ENCODE measurements at regions not wholly inside any gene's neighbourhood (a gene's known extent, or its start where the extent isn't known, plus 50 kb on each side); places are given as distances from the start of the nearest gene placed in this dataset.
A peak's percentile ranks its signal among the peaks of the same experiment; 100 is the strongest.

DNA sequence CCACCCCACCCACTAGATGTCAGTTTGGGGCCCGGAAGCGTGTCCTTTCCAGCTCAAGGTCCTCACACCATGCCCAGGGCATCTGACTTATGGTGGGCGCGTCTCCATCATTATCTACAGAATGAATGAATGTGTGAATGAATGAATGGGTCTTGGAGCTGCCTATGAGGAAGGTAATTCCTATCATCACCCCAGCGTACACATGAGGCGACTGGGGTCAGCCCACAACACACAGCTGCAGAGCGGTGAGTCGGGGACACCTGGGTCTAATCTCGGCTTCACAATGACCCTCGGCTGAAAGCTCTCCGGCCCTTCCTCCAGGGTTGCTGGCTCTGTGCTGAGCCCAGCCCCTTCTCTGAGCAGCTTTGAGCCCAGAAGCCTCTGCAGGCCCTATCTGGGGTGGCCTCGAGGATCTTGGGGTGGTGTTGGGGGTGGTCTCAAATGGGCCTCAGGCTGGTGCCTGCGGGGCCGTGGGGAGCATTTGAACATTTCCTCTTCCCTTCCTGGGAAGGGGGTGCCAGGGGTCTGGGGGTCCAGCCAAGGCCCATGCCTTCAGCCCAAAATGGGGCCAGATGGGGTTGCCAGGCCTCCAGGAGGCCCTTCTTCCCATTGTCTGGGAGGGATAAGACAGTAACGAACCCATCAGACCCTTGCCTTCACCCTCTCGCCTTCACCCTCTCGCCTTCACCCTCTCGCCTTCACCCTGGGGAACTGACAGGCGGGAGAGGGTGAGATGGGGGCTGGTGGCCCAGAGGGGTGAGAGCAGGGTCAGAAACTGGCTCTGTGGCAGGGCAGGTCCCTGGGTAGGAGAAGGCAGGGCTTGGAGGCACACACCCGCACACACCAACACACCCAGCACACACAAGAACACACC, 82.4 kb downstream of the MYEOV start:
- ATAC-seq = peak; percentile 69
- intact Hi-C loops (cut with DNase I, micrococcal nuclease) = no loop called here
- peak; percentile 19 to 57 for DNase-seq

DNA sequence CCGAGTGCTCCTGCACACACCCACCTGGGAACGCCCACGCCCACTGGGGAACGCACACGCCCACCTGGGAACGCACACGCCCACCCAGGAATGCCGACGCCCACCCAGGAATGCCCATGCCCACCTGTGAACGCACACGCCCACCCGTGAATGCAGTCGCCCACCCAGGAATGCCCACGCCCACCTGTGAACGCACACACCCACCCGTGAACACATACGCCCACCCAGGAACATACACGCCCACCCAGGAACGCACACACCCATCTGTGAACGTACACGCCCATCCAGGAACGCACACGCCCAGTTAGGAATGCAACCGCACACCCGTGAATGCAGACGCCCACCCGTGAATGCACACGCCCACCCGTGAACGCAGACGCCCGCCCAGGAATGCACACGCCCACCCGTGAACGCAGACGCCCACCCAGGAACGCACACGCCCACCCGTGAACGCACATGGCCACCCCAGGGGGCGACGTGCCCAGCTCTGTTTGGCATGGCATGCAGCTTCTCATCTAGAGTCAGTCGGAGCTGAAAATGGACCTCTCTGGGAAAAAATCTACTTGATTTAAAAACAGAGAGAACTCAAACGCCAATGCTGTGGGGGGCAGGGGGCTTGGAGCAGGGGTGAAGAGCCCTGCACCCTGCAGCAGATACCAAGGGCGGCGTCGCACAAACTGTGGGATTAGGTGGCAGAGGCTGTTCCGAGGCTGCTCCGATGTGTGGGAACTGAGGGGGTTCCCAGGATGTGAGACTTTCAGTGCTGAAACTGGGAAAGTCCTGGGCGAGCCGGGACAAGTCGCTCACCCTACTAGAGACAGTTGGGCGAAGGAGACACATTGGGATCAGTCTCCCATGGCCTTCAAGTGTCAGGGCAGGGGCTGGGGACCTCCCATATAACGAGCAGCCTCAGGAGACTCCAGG, 83.3 kb downstream of the MYEOV start:
- intact Hi-C loops (cut with DNase I, micrococcal nuclease) = no loop called here
- DNase-seq (peak; percentile 29 to 66), ATAC-seq (peak; percentile 32)

DNA sequence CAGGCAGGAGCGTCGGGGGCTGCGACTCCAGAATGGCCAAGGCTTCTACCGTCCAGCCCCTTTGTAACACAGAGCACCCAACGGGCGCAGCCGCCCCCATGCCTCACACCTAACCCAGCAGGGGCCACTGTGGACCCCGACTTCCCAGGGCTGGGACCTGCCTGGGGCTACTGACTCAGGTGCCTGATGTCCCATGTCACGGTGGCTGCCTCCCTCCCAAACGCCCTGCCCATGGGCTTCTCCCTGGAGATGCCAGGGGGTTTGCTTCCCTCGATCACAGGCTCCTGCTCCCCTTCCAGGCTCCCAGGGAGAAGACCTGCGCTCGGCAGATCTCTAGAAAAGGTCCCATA, 84.0 kb downstream of the MYEOV start:
- ATAC-seq (no peak), DNase-seq (peak in 1 of 2 donors; percentile 21)
- intact Hi-C loops (cut with DNase I, micrococcal nuclease) = no loop called here

DNA sequence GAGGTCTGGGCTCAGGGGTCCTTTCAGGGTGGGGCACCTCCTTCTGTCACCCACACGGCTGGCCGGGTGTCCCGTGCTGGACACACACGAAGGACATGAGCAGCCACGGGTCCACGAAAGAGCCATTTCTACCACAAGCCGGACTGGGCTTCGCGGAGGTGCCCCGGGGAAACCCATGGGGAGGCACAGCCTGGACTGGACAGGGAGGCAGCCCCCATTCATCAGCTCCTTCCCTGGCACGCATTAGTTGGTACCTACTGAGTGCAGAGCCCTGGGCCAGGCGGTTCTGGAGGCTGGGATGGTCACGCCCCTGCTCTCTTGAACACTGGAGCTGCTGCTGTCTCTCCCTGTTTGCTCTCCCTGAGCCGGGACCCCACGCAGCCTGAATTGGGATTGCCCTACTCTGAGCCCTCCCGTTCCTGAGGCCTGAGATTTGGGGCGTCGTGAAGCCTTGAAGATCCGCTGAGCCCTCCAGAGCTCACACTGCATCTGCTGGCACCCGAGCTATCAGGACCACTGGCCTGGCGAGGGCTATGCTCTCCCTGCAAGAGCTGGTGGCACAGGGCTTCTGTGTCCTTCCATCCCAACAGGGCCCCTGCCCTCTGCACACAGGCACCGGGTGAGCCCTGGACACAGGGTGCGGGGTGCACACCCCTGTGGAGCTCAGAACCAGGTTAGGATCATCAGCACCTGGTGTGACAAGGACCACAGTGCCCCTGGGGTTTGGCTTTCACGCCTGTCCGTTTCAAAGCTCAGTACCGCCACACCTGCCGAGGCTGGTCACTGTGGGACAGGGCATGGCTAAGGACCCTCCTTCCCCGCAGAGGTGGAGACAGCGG, 84.6 kb downstream of the MYEOV start:
- no peak for ATAC-seq
- intact Hi-C loops (cut with DNase I, micrococcal nuclease) = no loop called here
- DNase-seq = peak in 1 of 2 donors; percentile 25

DNA sequence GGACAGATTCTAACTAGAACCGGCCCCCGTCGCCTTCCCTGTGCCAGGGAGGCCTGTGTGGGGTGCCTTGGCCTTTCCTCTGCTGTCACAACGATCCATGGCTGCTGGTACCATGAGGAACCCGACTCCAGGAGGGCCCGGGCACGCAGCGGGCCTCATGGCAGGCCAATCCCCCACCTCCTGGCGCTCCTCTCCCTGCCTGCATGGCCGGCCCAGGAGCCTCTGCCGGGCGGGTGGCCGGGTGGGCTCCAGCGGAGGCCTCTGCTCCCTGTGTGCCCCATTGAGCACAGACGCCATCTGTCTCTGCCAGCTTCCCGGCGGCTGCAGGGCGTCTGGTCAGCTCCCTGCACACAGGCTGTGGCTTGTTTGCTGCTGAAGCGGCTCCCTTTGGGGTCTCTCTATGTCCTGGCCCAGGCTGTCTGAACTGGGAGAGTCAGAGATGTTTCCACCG, 86.5 kb downstream of the MYEOV start:
- DNase-seq = peak in 1 of 2 donors; percentile 9
- intact Hi-C loops (cut with DNase I, micrococcal nuclease) = no loop called here
- no peak for ATAC-seq

DNA sequence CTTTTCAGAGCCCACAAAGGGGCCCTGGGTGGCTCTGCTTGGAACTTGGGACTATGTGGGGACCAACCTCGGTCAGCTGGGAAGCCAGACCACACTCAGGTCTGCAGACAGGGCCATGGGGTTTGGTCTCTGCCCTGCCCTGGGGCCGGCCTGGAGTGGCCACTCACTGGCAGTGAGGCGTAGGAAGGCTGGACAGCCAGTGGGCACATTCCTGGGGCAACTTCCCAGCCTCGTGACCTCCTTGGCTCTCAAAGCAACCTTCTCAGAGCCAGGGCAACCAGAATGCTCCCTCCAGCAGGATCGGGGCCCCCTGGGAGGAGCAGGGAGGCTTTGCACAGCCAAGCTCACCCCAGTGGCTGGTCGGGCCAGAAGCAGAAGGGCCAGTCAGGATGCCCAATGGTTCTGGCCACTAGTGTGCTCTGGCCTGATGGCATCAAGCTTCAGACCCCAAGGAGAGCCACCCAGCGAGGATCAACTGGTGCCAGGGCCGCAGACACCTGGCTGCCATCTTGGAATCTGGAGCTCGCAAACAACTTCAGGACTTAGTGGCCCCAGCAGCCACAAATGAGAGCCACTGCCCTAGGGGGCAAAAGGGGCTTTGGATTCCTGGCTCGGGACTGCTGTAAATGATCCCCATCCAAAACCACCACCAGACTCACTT, 87.1 kb downstream of the MYEOV start:
- intact Hi-C loops (cut with DNase I, micrococcal nuclease) = no loop called here
- peak in 1 of 2 donors; percentile 17 for DNase-seq
- no peak for ATAC-seq

DNA sequence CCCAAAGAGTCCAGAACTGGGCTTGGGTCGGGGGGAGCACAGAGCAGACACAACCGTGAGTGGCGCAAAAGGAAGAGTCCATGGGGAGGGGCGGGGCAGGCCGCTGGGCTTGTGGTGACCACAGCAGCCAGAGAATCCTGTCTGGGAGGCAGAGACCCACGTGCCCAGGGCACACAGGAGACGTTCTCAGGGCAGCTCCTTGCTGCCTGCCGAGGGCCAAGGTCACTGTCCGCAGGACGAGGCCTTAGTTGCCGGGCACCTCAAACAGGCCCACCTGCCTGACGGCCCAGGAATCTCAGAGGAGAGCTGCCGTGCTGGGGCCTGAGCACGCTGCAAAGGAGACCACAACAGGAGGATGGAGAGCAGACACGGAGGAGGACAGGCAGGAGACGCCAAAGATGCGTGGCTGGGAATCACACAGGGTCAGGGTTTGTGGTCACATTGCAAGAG, 87.8 kb downstream of the MYEOV start:
- intact Hi-C loops (cut with DNase I, micrococcal nuclease) = no loop called here
- no peak for ATAC-seq
- peak in 1 of 2 donors; percentile 19 for DNase-seq

DNA sequence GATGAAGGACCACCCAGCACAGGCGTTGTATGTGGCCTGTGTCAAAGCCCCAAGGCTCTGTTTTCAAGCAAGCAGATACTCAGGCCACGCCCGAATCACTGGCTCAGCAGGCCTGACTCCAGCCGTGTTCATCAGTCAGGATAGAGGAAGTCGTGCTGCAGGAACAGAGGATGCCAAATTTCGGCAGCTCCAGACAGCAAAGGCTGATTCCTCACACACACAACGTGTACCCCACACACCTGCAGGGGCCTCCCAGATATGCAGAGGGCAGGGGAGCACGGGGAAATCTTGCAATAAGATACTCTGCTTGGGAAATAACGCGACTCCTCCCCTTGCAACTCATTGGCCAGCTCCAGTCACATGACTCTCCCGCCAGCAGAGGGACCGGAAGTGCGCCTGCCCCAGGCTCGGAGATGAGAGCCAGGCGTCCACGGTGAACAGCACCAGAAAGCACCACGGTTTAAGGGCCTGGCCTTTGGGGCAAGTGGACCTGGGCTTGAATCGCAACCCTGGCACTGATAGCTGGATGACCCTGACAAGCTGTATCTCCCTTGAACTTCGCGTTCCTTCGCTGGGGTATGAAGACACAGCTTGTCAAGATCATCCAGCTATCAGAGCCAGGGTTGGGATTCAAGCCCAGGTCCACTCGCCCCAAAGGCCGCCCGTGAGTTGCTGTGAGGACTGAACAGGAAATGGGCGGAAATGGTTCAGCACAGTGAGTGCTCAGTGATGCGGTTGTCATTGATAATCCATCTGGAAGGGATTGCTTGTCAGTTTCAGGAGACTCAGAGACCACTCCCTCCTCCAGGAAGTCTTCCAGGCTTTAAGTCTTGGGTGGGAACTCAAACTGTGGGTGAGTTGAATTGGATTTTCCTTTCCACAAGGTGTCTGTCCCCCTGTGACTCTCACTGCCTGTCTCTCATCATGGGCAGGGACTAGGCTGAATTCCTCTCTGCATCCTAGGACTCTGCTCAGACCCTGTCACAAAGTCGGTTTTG, 88.5 kb downstream of the MYEOV start:
- ATAC-seq (peak; percentile 75), DNase-seq (peak; percentile 22 to 45)
- intact Hi-C loops (cut with DNase I, micrococcal nuclease) = no loop called here

DNA sequence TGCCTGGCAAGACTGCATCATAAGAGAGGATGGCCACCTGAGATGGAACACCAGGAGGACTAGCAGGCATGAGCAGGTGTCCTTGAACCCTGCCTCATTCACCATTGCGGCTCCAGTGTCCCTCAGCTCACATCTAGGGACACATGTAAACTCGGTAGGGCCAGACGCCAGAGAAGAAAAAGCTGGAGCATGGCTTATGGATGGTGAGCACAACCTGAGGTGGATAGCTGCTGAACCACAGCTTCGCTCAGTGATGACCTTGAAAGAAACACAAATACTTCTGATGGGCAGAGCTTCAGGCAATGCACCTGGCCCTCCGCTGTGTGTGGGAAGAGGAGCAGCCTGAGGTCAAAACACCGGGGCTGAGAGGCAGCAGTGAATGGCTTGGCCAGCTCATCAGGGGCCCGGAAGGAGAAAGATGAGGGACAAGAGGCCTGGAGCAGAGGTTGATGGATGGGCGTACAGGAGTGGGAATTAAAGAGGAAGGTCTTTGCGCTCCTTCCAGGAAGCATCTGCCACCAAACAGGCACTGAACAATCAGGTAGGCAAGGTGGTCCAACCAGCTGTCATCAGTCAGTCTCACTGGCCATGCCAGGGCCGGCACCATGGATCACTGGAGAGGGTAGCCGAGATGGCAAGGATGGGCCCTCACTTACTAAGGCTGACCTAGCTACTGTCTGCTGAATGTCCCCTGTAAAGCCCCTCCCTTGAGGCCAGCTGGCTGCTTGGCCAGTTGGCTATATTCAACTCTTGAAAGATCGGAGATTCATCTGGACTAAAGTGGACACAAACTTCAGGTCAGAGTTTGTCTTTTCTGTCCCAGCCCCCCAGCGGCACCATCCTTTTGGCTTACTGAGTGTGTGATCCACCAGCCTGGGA, 89.7 kb downstream of the MYEOV start:
- intact Hi-C loops (cut with DNase I, micrococcal nuclease) = no loop called here
- peak in 1 of 2 donors; percentile 15 for DNase-seq

DNA sequence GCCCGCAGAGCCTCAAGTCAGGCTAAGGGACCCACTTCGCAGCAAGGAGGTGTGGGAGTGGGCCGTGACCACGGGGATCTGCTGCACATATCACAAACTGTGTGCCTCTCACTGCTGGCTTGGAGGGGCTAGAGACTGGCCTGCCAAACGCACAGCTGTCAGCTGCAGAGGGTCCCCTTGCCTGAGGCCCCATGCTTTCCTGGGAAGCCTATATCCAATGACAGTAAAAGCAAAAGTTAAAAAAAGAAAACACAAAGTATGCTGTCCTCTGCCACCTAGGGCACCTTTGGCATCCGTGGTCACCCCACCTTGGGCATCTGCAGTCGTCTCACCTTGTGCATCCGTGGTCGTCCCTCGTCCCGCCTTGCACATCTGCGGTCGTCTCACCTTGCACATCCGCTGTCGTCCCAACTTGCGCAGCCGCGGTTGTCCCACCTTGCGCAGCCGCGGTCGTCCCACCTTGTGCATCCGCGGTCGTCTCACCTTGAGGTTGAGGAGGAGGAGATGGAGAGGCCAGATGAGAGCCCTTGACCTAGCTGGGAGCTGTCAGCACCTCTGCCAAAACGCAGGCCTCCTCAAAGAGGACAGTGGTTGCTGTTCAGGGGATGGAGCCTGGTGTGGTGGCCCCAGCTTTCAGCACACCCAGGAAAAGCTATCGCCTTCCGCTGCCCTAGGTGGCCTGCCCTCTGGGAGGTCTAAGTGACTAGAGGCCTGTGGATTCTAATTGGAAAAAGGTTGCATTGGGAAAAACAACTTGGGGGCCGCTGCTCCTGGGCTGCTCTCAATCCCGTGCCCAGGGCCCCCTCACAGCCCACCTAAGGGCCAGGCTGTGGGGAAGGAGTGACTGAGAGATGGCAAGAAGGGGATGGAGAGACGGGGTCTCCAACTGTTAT, 90.5 kb downstream of the MYEOV start:
- peak in 1 of 2 donors; percentile 17 for DNase-seq
- ATAC-seq = no peak
- intact Hi-C loops (cut with DNase I, micrococcal nuclease) = no loop called here

More for the DNA sequence above, 89.7 kb downstream of the MYEOV start:
- ATAC-seq = no peak

DNA sequence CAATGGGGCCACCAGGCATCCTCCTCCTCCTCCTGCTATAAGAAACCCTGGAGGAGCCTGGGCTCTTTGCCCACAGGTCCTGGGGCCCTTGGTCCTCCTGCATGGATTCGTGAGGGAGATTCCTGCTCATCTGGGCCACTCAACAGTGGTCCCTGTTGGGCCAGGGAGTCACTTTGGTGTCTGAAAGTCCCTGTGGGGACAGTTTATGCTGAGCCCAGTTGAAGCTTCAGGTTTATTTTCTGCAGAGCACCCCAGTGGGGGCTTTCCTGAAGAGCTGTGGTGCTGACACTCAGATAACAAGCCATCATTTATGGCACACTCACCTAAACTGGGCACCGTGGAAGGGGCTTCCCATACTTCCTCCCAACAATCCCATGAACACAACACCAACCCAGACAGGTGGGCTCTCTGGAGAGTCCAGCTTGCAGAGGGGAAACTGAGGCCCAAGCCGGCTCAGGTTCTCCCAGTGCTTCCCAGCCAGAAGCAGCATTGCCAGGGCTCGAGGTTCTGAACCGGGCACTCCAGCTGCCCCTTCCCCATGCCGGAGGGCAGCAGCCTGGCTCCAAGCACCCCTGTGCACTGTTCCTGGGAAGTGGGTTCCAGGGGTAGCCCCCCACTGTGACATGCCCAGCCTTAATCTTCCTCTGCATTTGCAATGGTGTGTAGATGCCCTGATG, 91.3 kb downstream of the MYEOV start:
- intact Hi-C loops (cut with DNase I, micrococcal nuclease) = no loop called here
- no peak for DNase-seq
- ATAC-seq = no peak

DNA sequence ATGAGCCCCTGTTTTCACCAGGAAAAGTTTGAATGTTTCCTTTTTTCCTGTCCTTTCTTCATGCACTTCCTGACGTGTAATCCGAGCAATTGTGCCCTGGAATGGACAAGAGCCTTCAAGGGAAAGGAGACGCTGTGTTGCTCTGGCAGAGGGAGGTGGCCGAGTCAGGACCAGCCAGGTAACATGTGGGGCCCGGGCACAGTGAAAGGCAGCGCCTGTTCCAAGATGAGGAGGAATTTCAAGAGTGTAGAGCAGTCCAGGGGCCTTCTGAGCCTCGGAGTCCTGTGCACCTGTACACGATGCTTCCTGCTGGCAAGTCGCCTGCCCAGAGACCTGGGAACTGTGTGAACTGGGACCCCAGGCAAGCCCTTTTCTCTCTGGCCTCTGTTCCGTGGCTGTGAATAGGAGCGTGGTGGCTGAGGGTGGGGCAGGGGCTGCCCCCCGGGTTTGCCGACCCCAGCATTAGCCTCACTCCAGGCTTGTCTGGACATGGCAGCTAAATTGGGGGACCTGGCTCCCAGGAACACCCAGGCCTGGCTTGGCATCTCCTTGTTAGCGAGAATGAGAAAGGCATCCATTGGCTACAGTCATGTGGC, 92.0 kb downstream of the MYEOV start:
- DNase-seq (peak in 1 of 2 donors; percentile 10), ATAC-seq (no peak)
- intact Hi-C loops (cut with DNase I, micrococcal nuclease) = no loop called here

DNA sequence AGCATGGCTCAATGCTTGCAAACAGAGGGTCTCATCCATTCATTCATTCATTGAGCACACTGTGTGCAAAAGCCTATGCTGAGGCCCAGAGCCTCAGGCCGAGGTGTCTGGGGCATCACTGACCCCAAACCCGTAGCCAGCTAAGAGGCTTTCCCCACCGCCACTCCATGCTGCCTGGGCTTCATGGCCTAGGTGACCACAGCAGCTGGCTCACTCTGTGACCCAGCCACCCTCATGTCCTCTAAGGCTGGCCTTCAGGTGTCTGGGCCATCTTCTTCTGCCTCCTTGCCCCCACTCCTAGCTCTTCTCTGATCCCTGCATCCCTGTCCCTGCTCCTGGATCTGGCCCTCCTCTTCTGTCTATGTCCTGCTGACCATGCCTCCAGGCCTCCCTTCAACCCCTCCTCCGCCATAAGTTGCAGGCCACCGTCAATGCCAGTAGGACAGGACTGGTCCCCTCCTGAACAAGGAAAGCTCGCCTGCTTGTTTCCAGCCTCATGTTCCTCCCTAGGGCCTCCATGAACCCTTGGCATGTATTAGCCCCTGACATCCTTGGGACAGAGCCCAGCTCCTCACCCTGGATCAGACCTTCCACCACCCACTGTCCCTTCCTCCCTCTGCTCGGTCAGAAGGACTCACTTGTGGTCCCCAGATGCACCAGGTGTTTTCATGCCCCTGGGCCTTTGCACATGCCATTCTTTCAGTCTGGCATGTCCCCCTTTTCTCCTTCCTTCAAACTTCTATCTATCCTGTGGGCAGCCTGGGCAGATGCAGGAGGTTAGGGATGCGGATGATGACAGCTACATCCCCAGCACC, 92.8 kb downstream of the MYEOV start:
- DNase-seq = peak in 1 of 2 donors; percentile 12
- ATAC-seq = no peak
- intact Hi-C loops (cut with DNase I, micrococcal nuclease) = no loop called here
